ENCODE measurements at regions not wholly inside any gene's neighbourhood (a gene's known extent, or its start where the extent isn't known, plus 50 kb on each side); places are given as distances from the start of the nearest gene placed in this dataset.

GRCh38 chrX:721354-721753 is 90.8 kb downstream of the SHOX start:
- H3K4me3 Mint-ChIP-seq (ENCODE audit: low read depth, unreplicated experiment): no peak overlapping the region
- no peaks in the 10 kb centered on the region for H3K27me3 Mint-ChIP-seq (ENCODE audit: unreplicated experiment)
- intact Hi-C loops (cut with micrococcal nuclease; ENCODE audit: unreplicated experiment): no loop called here
- no peak overlapping the region for H3K27ac Mint-ChIP-seq (ENCODE audit: unreplicated experiment)
- no peaks in the 10 kb centered on the region for H3K36me3 Mint-ChIP-seq (ENCODE audit: insufficient read depth, unreplicated experiment)
- no peak for TF ChIP-seq CTCF (IDR thresholded peaks at IDR 0.05; ENCODE audit: unreplicated experiment)
- H3K4me1 Mint-ChIP-seq (ENCODE audit: low read depth, unreplicated experiment): no peaks in the 10 kb centered on the region
- no peak for DNase-seq
- BruUV-seq (replicated peaks): no TSS peak
- peaks cover 8% of the 10 kb centered on the region for H3K9me3 Mint-ChIP-seq (ENCODE audit: low read depth, unreplicated experiment)
- CTCF ChIA-PET: no interaction called here

GRCh38 chrX:720825-721224 is 90.2 kb downstream of the SHOX start:
- H3K9me3 Mint-ChIP-seq (ENCODE audit: low read depth, unreplicated experiment): peaks cover 6% of the 10 kb centered on the region
- intact Hi-C loops (cut with micrococcal nuclease; ENCODE audit: unreplicated experiment): no loop called here
- no TSS peak for BruUV-seq (replicated peaks)
- H3K27ac Mint-ChIP-seq (ENCODE audit: unreplicated experiment): no peak overlapping the region
- TF ChIP-seq CTCF (IDR thresholded peaks at IDR 0.05; ENCODE audit: unreplicated experiment): no peak
- no peaks in the 10 kb centered on the region for H3K4me1 Mint-ChIP-seq (ENCODE audit: low read depth, unreplicated experiment)
- H3K27me3 Mint-ChIP-seq (ENCODE audit: unreplicated experiment): no peaks in the 10 kb centered on the region
- H3K36me3 Mint-ChIP-seq (ENCODE audit: insufficient read depth, unreplicated experiment): no peaks in the 10 kb centered on the region
- no peak overlapping the region for H3K4me3 Mint-ChIP-seq (ENCODE audit: low read depth, unreplicated experiment)
- DNase-seq: no peak
- CTCF ChIA-PET: no interaction called here

- no TSS peak for BruUV-seq (replicated peaks)
- H3K27ac Mint-ChIP-seq (ENCODE audit: unreplicated experiment): no peak overlapping the region
- peaks cover 6% of the 10 kb centered on the region for H3K9me3 Mint-ChIP-seq (ENCODE audit: low read depth, unreplicated experiment)
- H3K27me3 Mint-ChIP-seq (ENCODE audit: unreplicated experiment): no peaks in the 10 kb centered on the region
- DNase-seq: no peak
- intact Hi-C loops (cut with micrococcal nuclease; ENCODE audit: unreplicated experiment): no loop called here
- H3K36me3 Mint-ChIP-seq (ENCODE audit: insufficient read depth, unreplicated experiment): no peaks in the 10 kb centered on the region
- TF ChIP-seq CTCF (IDR thresholded peaks at IDR 0.05; ENCODE audit: unreplicated experiment): no peak
- CTCF ChIA-PET: no interaction called here
- no peak overlapping the region for H3K4me3 Mint-ChIP-seq (ENCODE audit: low read depth, unreplicated experiment)
- no peaks in the 10 kb centered on the region for H3K4me1 Mint-ChIP-seq (ENCODE audit: low read depth, unreplicated experiment)
Measured at GRCh38 chrX:720250-720649, 89.7 kb downstream of the SHOX start.

- no peaks in the 10 kb centered on the region for H3K4me1 Mint-ChIP-seq (ENCODE audit: low read depth, unreplicated experiment)
- intact Hi-C loops (cut with micrococcal nuclease; ENCODE audit: unreplicated experiment): no loop called here
- BruUV-seq (replicated peaks): no TSS peak
- DNase-seq: no peak
- TF ChIP-seq CTCF (IDR thresholded peaks at IDR 0.05; ENCODE audit: unreplicated experiment): no peak
- H3K36me3 Mint-ChIP-seq (ENCODE audit: insufficient read depth, unreplicated experiment): no peaks in the 10 kb centered on the region
- H3K27me3 Mint-ChIP-seq (ENCODE audit: unreplicated experiment): no peaks in the 10 kb centered on the region
- H3K9me3 Mint-ChIP-seq (ENCODE audit: low read depth, unreplicated experiment): peaks cover 6% of the 10 kb centered on the region
- no peak overlapping the region for H3K27ac Mint-ChIP-seq (ENCODE audit: unreplicated experiment)
- CTCF ChIA-PET: no interaction called here
- H3K4me3 Mint-ChIP-seq (ENCODE audit: low read depth, unreplicated experiment): no peak overlapping the region
Measured at GRCh38 chrX:716136-716535, 85.5 kb downstream of the SHOX start.

- Mint-ChIP-seq H3K9me3 (ENCODE audit: low read depth, unreplicated experiment) (peaks cover 6% of the 10 kb centered on the region), H3K4me1 (ENCODE audit: low read depth, unreplicated experiment) (no peaks in the 10 kb centered on the region), H3K27ac (ENCODE audit: unreplicated experiment) (no peak overlapping the region), H3K4me3 (ENCODE audit: low read depth, unreplicated experiment) (no peak overlapping the region), H3K36me3 (ENCODE audit: insufficient read depth, unreplicated experiment) (no peaks in the 10 kb centered on the region), H3K27me3 (ENCODE audit: unreplicated experiment) (no peaks in the 10 kb centered on the region)
- BruUV-seq (replicated peaks): no TSS peak
- CTCF ChIA-PET: no interaction called here
- TF ChIP-seq CTCF (IDR thresholded peaks at IDR 0.05; ENCODE audit: unreplicated experiment): no peak
- DNase-seq: no peak
- intact Hi-C loops (cut with micrococcal nuclease; ENCODE audit: unreplicated experiment): no loop called here
Measured at GRCh38 chrX:714131-714530, 83.5 kb downstream of the SHOX start.
